Psoas muscle (tissue), 7 donors: ENCODE measurements at regions not wholly inside any gene's neighbourhood (a gene's known extent, or its start where the extent isn't known, plus 50 kb on each side); places are given as distances from the start of the nearest gene placed in this dataset.
"Not testable (repeated sequence)": the region's sequence is repeated elsewhere in the genome, so short reads cannot be mapped to it uniquely, and the experiment has no call there.

Source experiments
- ATAC-seq, 4 donors: fragments of 200-7000 bp; cut with Tn5 transposase; one replicate each; pipeline ENCODE4 v1.9.1; 2020; ENCODE audit warnings: moderate library complexity in 3 of 4, mild to moderate bottlenecking in 2 of 4
- DNase-seq, 2 donors: peaks; one replicate each; pipeline ENCODE4 v3.0.0-alpha.2; 2020
- H3K27ac ChIP-seq: fragments of 200-600 bp; one replicate; pipeline ENCODE4 v1.8.0; 2022
- H3K27me3 ChIP-seq, 3 donors: fragments of 200-600 bp in 1 of 3; one replicate each; pipeline versions ENCODE4 v1.6.1 to v1.8.0; 2013 to 2022; ENCODE audit warnings: low read length in 2 of 3, mild to moderate bottlenecking in 2 of 3, moderate library complexity in 1 of 3; ENCODE audit not compliant: insufficient read depth in 3 of 3
- H3K36me3 ChIP-seq, 2 donors: fragments of 200-600 bp in 1 of 2; one replicate each; pipeline versions ENCODE4 v1.6.1 to v1.8.0; 2013 to 2022; ENCODE audit warnings: low read depth in 1 of 2, mild to moderate bottlenecking in 1 of 2, moderate library complexity in 1 of 2; ENCODE audit not compliant: insufficient read depth in 1 of 2
- H3K4me1 ChIP-seq: fragments of 200-600 bp; one replicate; pipeline ENCODE4 v1.8.0; 2022
- H3K4me3 ChIP-seq: fragments of 200-600 bp; one replicate; pipeline ENCODE4 v1.8.0; 2022; ENCODE audit warnings: mild to moderate bottlenecking
- H3K9me3 ChIP-seq: fragments of 200-600 bp; one replicate; pipeline ENCODE4 v1.8.0; 2022
- CTCF ChIP-seq: fragments of 200-600 bp; IDR thresholded peaks from one replicate; pipeline ENCODE4 v1.8.0; 2022; ENCODE audit warnings: antibody characterized with exemption
- WGBS, 3 donors: extraction: QIAGEN DNeasy Blood & Tissue Kit; methylation state at CpG; one replicate each; pipeline versions ENCODE4 v1.1.6 to v1.1.7; 2013; 5-methylcytosine and 5-hydroxymethylcytosine counted together
- intact Hi-C, 2 donors: fragments of 100-400 bp; cut with DNase I; formaldehyde crosslinking; loops; one replicate each; pipeline versions ENCODE4 v1.11.0 to v1.14.2; 2022
- donor health status: healthy with polysubstance abuse.
- donor health status: DM: no; HTN: no; CAD: no; lungs with moderate emphysema.
- donor health status: Bipolar disorder and iron deficiency.
- donor health status: healthy.
- donor health status: DM: yes; HTN: yes; CAD: no.
- donor health status: DM: no; HTN: no; CAD: no.
- donor health status: DM: yes; HTN: yes; CAD: no.

GRCh38 chr10:8835453-8836167 is 781.1 kb downstream of the GATA3 start:
- Histone ChIP-seq H3K36me3 (no peaks in the 10 kb centered on the region), H3K4me1 (no peaks in the 10 kb centered on the region), H3K27ac (no peak overlapping the region), H3K27me3 (no peaks in the 10 kb centered on the region), H3K9me3 (no peaks in the 10 kb centered on the region), H3K4me3 (no peak overlapping the region)
- ATAC-seq: no peak
- TF ChIP-seq CTCF: no peak
- DNase-seq: no peak
- 79 to 81% (median 79%) methylated on average over 5 of the region's 5 CpGs for WGBS, 3 donors
- intact Hi-C loops: no loop called here

GRCh38 chr10:8840356-8840755 is 785.9 kb downstream of the GATA3 start:
- Histone ChIP-seq H3K9me3 (peaks cover 3% of the 10 kb centered on the region), H3K36me3 (no peaks in the 10 kb centered on the region), H3K4me3 (no peak overlapping the region), H3K4me1 (no peaks in the 10 kb centered on the region), H3K27me3 (no peaks in the 10 kb centered on the region), H3K27ac (no peak overlapping the region)
- DNase-seq (no peak), ATAC-seq (no peak)
- WGBS, 3 donors: 64 to 70% (median 68%) methylated on average over 5 of the region's 5 CpGs
- no peak for TF ChIP-seq CTCF
- intact Hi-C loops: no loop called here

GRCh38 chr10:8844141-8844540 is 789.7 kb downstream of the GATA3 start:
- Histone ChIP-seq H3K4me1 (no peaks in the 10 kb centered on the region), H3K27ac (no peak overlapping the region), H3K36me3 (no peaks in the 10 kb centered on the region), H3K27me3 (no peaks in the 10 kb centered on the region), H3K9me3 (peaks cover 3% of the 10 kb centered on the region), H3K4me3 (no peak overlapping the region)
- ATAC-seq (no peak), DNase-seq (no peak)
- intact Hi-C loops: no loop called here
- no peak for TF ChIP-seq CTCF

DNA sequence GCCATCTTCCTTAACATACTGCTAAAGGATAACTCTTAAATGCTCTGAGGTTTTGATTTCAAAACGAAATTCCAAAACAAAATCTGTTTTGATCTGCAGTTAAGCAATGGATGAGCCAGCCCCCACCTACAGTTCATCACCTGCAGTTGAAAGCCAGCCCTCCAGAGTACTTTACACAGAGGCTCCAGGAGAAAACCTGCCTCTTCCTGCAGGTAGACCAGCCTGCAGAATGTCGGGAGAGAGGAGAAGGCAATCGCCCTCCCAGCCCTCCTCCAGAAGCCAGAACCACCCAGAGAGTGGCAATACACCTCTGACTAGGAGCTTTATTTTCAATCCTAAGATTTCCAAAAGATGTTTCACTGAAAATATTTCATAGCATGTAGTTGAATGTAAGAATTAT is 798.1 kb downstream of the GATA3 start:
- H3K27ac ChIP-seq: no peak overlapping the region
- DNase-seq (no peak), ATAC-seq (no peak)
- no peak overlapping the region for H3K4me3 ChIP-seq
- intact Hi-C loops: no loop called here
- H3K27me3 ChIP-seq: no peaks in the 10 kb centered on the region
- H3K36me3 ChIP-seq: no peaks in the 10 kb centered on the region
- WGBS, 3 donors: 43 to 52% (median 46%) methylated on average over 3 of the region's 3 CpGs
- TF ChIP-seq CTCF: no peak
- H3K9me3 ChIP-seq: no peaks in the 10 kb centered on the region
- H3K4me1 ChIP-seq: no peaks in the 10 kb centered on the region

- H3K27me3 ChIP-seq: no peaks in the 10 kb centered on the region
- H3K27ac ChIP-seq: no peak overlapping the region
- intact Hi-C loops: no loop called here
- H3K9me3 ChIP-seq: no peaks in the 10 kb centered on the region
- DNase-seq: no peak
- no peaks in the 10 kb centered on the region for H3K4me1 ChIP-seq
- WGBS, 3 donors: 84 to 89% (median 86%) methylated on average over 7 of the region's 7 CpGs
- TF ChIP-seq CTCF: no peak
- H3K4me3 ChIP-seq: no peak overlapping the region
- no peak for ATAC-seq
- H3K36me3 ChIP-seq: no peaks in the 10 kb centered on the region
These were observed 798.6 kb downstream of the GATA3 start for GRCh38 chr10:8853048-8853447.

DNA sequence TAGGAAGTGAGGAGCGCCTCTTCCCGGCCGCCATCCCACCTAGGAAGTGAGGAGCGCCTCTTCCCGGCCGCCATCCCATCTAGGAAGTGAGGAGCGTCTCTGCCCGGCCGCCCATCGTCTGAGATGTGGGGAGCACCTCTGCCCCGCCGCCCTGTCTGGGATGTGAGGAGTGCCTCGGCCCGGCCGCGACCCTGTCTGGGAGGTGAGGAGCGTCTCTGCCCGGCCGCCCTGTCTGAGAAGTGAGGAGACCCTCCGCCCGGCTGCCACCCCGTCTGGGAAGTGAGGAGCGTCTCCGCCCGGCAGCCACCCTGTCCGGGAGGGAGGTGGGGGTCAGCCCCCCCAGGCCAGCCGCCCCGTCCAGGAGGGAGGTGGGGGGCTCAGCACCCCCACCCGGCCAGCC is 814.4 kb downstream of the GATA3 start:
- ATAC-seq, H3K4me1 ChIP-seq, H3K27ac ChIP-seq, intact Hi-C loops, H3K9me3 ChIP-seq, H3K36me3 ChIP-seq, H3K4me3 ChIP-seq, DNase-seq, H3K27me3 ChIP-seq: not testable (repeated sequence)
- WGBS, 3 donors: 93 to 98% (median 96%) methylated on average over 3 to 29 of the region's 29 CpGs
